HepG2 (cell line): ENCODE measurements at regions not wholly inside any gene's neighbourhood (a gene's known extent, or its start where the extent isn't known, plus 50 kb on each side); places are given as distances from the start of the nearest gene placed in this dataset.

Experiments
- ATAC-seq: fragments of 200-7000 bp; cut with Tn5 transposase; 3 replicates; pipeline ENCODE4 v1.9.1; 2020; ENCODE audit warnings: mild to moderate bottlenecking, moderate library complexity
- BruUV-seq: library from RNA; stranded (reverse); fragments of 400-500 nt; replicated peaks from 2 replicates; lab custom pipeline; 2021; lab: Mats Ljungman, UMichigan
- CTCF ChIA-PET: fragments of 300-600 bp; formaldehyde crosslinking; extraction: SDS; loops from one replicate; lab custom pipeline; 2021; ENCODE audit warnings: low total read pairs, inconsistent platforms, low intra/inter-chr PET ratio; lab: Yijun Ruan, JAX
- POLR2A ChIA-PET: fragments of 350-600 bp; sonication (Branson Sonifier 250); formaldehyde crosslinking; loops from one replicate; lab custom pipeline; 2020; ENCODE audit warnings: antibody characterized with exemption, inconsistent platforms; lab: Yijun Ruan, JAX
- DNase-seq: peaks from one replicate; pipeline ENCODE4 v3.0.0-alpha.2; 2015; ENCODE audit warnings: low spot score
- FAIRE-seq: peaks from 3 replicates; lab custom pipeline; 2011; peaks lifted over from hg19 to GRCh38; lab: Jason Lieb, UNC
- H2AFZ ChIP-seq: one replicate; pipeline ENCODE4 v1.6.1; 2011; ENCODE audit warnings: low read length, inconsistent platforms
- H3K27ac ChIP-seq: fragments of 300-600 bp; 3 replicates; pipeline ENCODE4 v1.8.0; 2011; ENCODE audit warnings: mixed run types, mild to moderate bottlenecking, mixed read lengths, low read length, inconsistent platforms; ENCODE audit not compliant: insufficient read depth; ENCODE audit errors: extremely low read length
- H3K27me3 ChIP-seq, 2 experiments: fragments of 200-600 bp in 1 of 2; 2 replicates in 1 of 2; 3 replicates in 1 of 2; pipeline versions ENCODE4 v1.6.0 to v1.8.0; 2011; ENCODE audit warnings: low read length in 2 of 2, mild to moderate bottlenecking in 2 of 2, moderate library complexity in 2 of 2, inconsistent platforms in 1 of 2; ENCODE audit not compliant: insufficient read depth in 2 of 2, control insufficient read depth in 1 of 2
- H3K36me3 ChIP-seq, 2 experiments: fragments of 200-600 bp in 1 of 2; replicated peaks in 1 of 2; 2 replicates in 1 of 2; 3 replicates in 1 of 2; pipeline versions ENCODE4 v1.5.1 to v1.8.0; 2011; ENCODE audit warnings: low read length in 2 of 2, inconsistent platforms in 1 of 2; ENCODE audit not compliant: insufficient read depth in 2 of 2, control insufficient read depth in 1 of 2
- H3K4me1 ChIP-seq: 2 replicates; pipeline ENCODE4 v1.5.1; 2012; ENCODE audit warnings: low read length, inconsistent platforms; ENCODE audit not compliant: insufficient read depth
- H3K4me2 ChIP-seq: 2 replicates; pipeline ENCODE4 v1.6.0; 2011; ENCODE audit warnings: low read depth, low read length, inconsistent platforms
- H3K4me3 ChIP-seq, 3 experiments: fragments of 200-600 bp in 1 of 3; sonication (generic), shearing (Covaris generic) in 1 of 3; replicated peaks in 1 of 3; 2 replicates each; pipeline ENCODE4 v1.5.1; 2011 to 2016; ENCODE audit warnings: low read length in 3 of 3, inconsistent platforms in 2 of 3, low read depth in 2 of 3, mild to moderate bottlenecking in 2 of 3, control low read depth in 1 of 3, mixed read lengths in 1 of 3; ENCODE audit not compliant: insufficient read depth in 1 of 3
- H3K79me2 ChIP-seq: one replicate; pipeline ENCODE4 v1.6.1; 2011; ENCODE audit warnings: low read length, inconsistent platforms; ENCODE audit not compliant: insufficient read depth
- H3K9ac ChIP-seq: 2 replicates; pipeline ENCODE4 v1.6.0; 2011; ENCODE audit warnings: mild to moderate bottlenecking, low read depth, low read length, inconsistent platforms; ENCODE audit not compliant: insufficient read depth
- H3K9me3 ChIP-seq: 2 replicates; pipeline ENCODE4 v1.5.1; 2012; ENCODE audit warnings: mild to moderate bottlenecking, low read length
- H4K20me1 ChIP-seq: 2 replicates; pipeline ENCODE4 v1.6.0; 2011; ENCODE audit warnings: inconsistent platforms, mild to moderate bottlenecking, low read length, moderate library complexity; ENCODE audit not compliant: insufficient read depth
- BATF2 ChIP-seq: sonication (generic); formaldehyde crosslinking; IDR thresholded peaks from 2 replicates; pipeline ENCODE4 v1.8.0; 2022; ENCODE audit warnings: mild to moderate bottlenecking, missing genetic modification reagents, moderate library complexity
- HNF4A ChIP-seq: sonication (generic); formaldehyde crosslinking; IDR thresholded peaks from 2 replicates; pipeline ENCODE4 v1.4.0; 2020; ENCODE audit warnings: missing genetic modification reagents
- HNRNPL ChIP-seq: fragments of 200-400 bp; formaldehyde crosslinking; IDR thresholded peaks from 2 replicates; pipeline ENCODE4 v1.6.1; 2017; ENCODE audit warnings: mild to moderate bottlenecking, low read depth, low read length
- MAFG ChIP-seq: sonication (generic); formaldehyde crosslinking; IDR thresholded peaks from 2 replicates; pipeline ENCODE4 v1.5.1; 2020; ENCODE audit warnings: mild to moderate bottlenecking, missing genetic modification reagents
- MEIS1 ChIP-seq: sonication (generic); formaldehyde crosslinking; IDR thresholded peaks from 2 replicates; pipeline ENCODE4 v1.9.0; 2021; ENCODE audit warnings: mild to moderate bottlenecking, missing genetic modification reagents, moderate library complexity, borderline replicate concordance
- MEIS2 ChIP-seq: sonication (generic); formaldehyde crosslinking; IDR thresholded peaks from 2 replicates; pipeline ENCODE4 v1.9.0; 2021; ENCODE audit warnings: mild to moderate bottlenecking, missing genetic modification reagents
- MLX ChIP-seq: IDR thresholded peaks from 2 replicates; pipeline ENCODE4 v1.6.1; 2016
- PCBP2 ChIP-seq: fragments of 200-400 bp; formaldehyde crosslinking; optimal IDR thresholded peaks from 2 replicates; pipeline ENCODE3; 2018; ENCODE audit warnings: low read length, low read depth; ENCODE audit not compliant: poor library complexity, severe bottlenecking
- SPEN ChIP-seq: sonication (generic); formaldehyde crosslinking; IDR thresholded peaks from 2 replicates; pipeline ENCODE4 v1.5.1; 2020; ENCODE audit warnings: low read depth, mild to moderate bottlenecking, missing genetic modification reagents
- ZBTB38 ChIP-seq: sonication (generic); formaldehyde crosslinking; IDR thresholded peaks from 2 replicates; pipeline ENCODE4 v1.5.1; 2020; ENCODE audit warnings: mild to moderate bottlenecking, missing genetic modification reagents
- ZBTB42 ChIP-seq: sonication (generic); formaldehyde crosslinking; IDR thresholded peaks from 2 replicates; pipeline ENCODE4 v1.5.0; 2020; ENCODE audit warnings: mild to moderate bottlenecking, missing genetic modification reagents
- ZGPAT ChIP-seq: IDR thresholded peaks from 2 replicates; pipeline ENCODE4 v1.6.1; 2016; ENCODE audit warnings: mild to moderate bottlenecking
- ZIK1 ChIP-seq: sonication (generic); formaldehyde crosslinking; IDR thresholded peaks from 2 replicates; pipeline ENCODE4 v1.5.0; 2020; ENCODE audit warnings: mild to moderate bottlenecking, low read depth, missing genetic modification reagents, borderline replicate concordance
- ZNF260 ChIP-seq: sonication (generic); formaldehyde crosslinking; IDR thresholded peaks from 2 replicates; pipeline ENCODE4 v1.4.0; 2020; ENCODE audit warnings: missing genetic modification reagents, low read depth, mild to moderate bottlenecking, borderline replicate concordance
- ZNF281 ChIP-seq: sonication (generic); formaldehyde crosslinking; IDR thresholded peaks from 2 replicates; pipeline ENCODE4 v1.4.0; 2020; ENCODE audit warnings: missing genetic modification reagents, borderline replicate concordance
- ZNF501 ChIP-seq: sonication (generic); formaldehyde crosslinking; IDR thresholded peaks from 2 replicates; pipeline ENCODE4 v1.5.1; 2020; ENCODE audit warnings: mild to moderate bottlenecking, moderate library complexity, missing genetic modification reagents
- ZNF530 ChIP-seq: sonication (generic); formaldehyde crosslinking; IDR thresholded peaks from 2 replicates; pipeline ENCODE4 v1.5.0; 2020; ENCODE audit warnings: low read depth, mild to moderate bottlenecking, missing genetic modification reagents
- ZNF816 ChIP-seq: sonication (generic); formaldehyde crosslinking; IDR thresholded peaks from 2 replicates; pipeline ENCODE4 v1.8.0; 2022; ENCODE audit warnings: missing genetic modification reagents, mild to moderate bottlenecking, borderline replicate concordance
- ZSCAN21 ChIP-seq: sonication (generic); formaldehyde crosslinking; IDR thresholded peaks from 2 replicates; pipeline ENCODE4 v1.8.0; 2022; ENCODE audit warnings: mild to moderate bottlenecking, missing genetic modification reagents, moderate library complexity, borderline replicate concordance
- ZSCAN30 ChIP-seq: sonication (generic); formaldehyde crosslinking; IDR thresholded peaks from 2 replicates; pipeline ENCODE4 v1.5.0; 2020; ENCODE audit warnings: mild to moderate bottlenecking, missing genetic modification reagents
- WGBS: methylation state at CpG from one replicate; pipeline ENCODE4 v1.1.6; 2017; ENCODE audit warnings: low lambda C conversion rate; 5-methylcytosine and 5-hydroxymethylcytosine counted together
- in situ Hi-C: cut with HindIII; loops from 2 replicates; pipeline ENCODE4 v1.10.0; 2017; ENCODE audit warnings: low pct_unique_long_range_greater_than_20kb; ENCODE audit not compliant: extremely low pct_ligation_motif_present
- intact Hi-C: fragments of 100-400 bp; cut with micrococcal nuclease; formaldehyde crosslinking; loops from one replicate; pipeline ENCODE4 v1.10.0; 2022; ENCODE audit not compliant: unreplicated experiment

- ATAC-seq (no peak; the same call in 1 of the 3 replicates), DNase-seq (no peak), FAIRE-seq (no peak)
- no peaks in the 10 kb centered on the region for H3K79me2 ChIP-seq
- no peak overlapping the region for H3K9ac ChIP-seq
- CTCF ChIA-PET = no interaction called here
- no peak overlapping the region for H3K27ac ChIP-seq
- WGBS = 30% methylated on average over 3 of the region's 10 CpGs
- intact Hi-C loops = no loop called here
- no peak overlapping the region for H2AFZ ChIP-seq
- no peaks in the 10 kb centered on the region for H4K20me1 ChIP-seq
- BruUV-seq = no TSS peak
- POLR2A ChIA-PET = no interaction called here
- H3K36me3 ChIP-seq = no peaks in the 10 kb centered on the region
- TF ChIP-seq ZBTB38 (CRISPR knock-in tag) (no peak), ZBTB42 (CRISPR knock-in tag) (no peak), ZSCAN30 (CRISPR knock-in tag) (no peak), MEIS2 (CRISPR knock-in tag) (no peak), ZGPAT (CRISPR knock-in tag) (no peak), MEIS1 (CRISPR knock-in tag) (no peak), HNRNPL (no peak), ZNF281 (CRISPR knock-in tag) (no peak), ZNF530 (no peak), HNF4A (CRISPR knock-in tag) (no peak), MLX (CRISPR knock-in tag) (no peak), ZNF260 (no peak), ZIK1 (no peak), PCBP2 (no peak), MAFG (CRISPR knock-in tag) (no peak), ZNF501 (no peak), ZNF816 (CRISPR knock-in tag) (no peak), SPEN (CRISPR knock-in tag) (no peak), BATF2 (no peak), ZSCAN21 (no peak)
- TF ChIP-seq, all 625 proteins: peak for 0
- Histone ChIP-seq H3K4me3 (no peak overlapping the region), H3K4me2 (no peak overlapping the region), H3K9me3 (no peaks in the 10 kb centered on the region), H3K27me3 (peaks cover 2 to 54% of the 10 kb centered on the region in 2 experiments; a peak in 4 of 5 replicates), H3K4me1 (peaks cover 7% of the 10 kb centered on the region; the same call in 1 of the 2 replicates)
- in situ Hi-C loops = no loop called here
Observed at GRCh38 chr14:94887591-94887990, 117.7 kb upstream of the GSC start.
